Neural cell (in vitro differentiated cells): ENCODE measurements at regions not wholly inside any gene's neighbourhood (a gene's known extent, or its start where the extent isn't known, plus 50 kb on each side); places are given as distances from the start of the nearest gene placed in this dataset.
A peak's percentile ranks its signal among the peaks of the same experiment; 100 is the strongest.

Experiments
- H2AFZ ChIP-seq: fragments of 200-600, 300-800 bp; sonication (generic), shearing (Covaris generic); 2 replicates; pipeline ENCODE4 v1.6.0; 2014; ENCODE audit warnings: low read depth, mild to moderate bottlenecking, antibody characterized with exemption, low read length, moderate library complexity
- H3F3A ChIP-seq: fragments of 200-600 bp; shearing (Covaris generic); 2 replicates; pipeline ENCODE4 v1.6.1; 2016; ENCODE audit warnings: mild to moderate bottlenecking, moderate library complexity, mixed read lengths, antibody characterized with exemption, low read length; ENCODE audit not compliant: insufficient read depth, poor library complexity, severe bottlenecking
- H3K27ac ChIP-seq: fragments of 200-600, 300-800 bp; sonication (generic), shearing (Covaris generic); 2 replicates; pipeline ENCODE4 v1.5.1; 2014; ENCODE audit warnings: mild to moderate bottlenecking, low read length, moderate library complexity
- H3K27me3 ChIP-seq: fragments of 300-800, 200-600 bp; sonication (generic), shearing (Covaris generic); 2 replicates; pipeline ENCODE4 v1.6.0; 2014; ENCODE audit warnings: mild to moderate bottlenecking, low read depth, low read length, moderate library complexity; ENCODE audit not compliant: insufficient read depth
- H3K36me3 ChIP-seq: fragments of 300-800, 200-600 bp; sonication (generic), shearing (Covaris generic); 2 replicates; pipeline ENCODE4 v1.5.1; 2014; ENCODE audit warnings: mild to moderate bottlenecking, antibody characterized with exemption, low read length, moderate library complexity; ENCODE audit not compliant: insufficient read depth
- H3K4me2 ChIP-seq: fragments of 300-800, 200-600 bp; sonication (generic), shearing (Covaris generic); 2 replicates; pipeline ENCODE4 v1.6.0; 2014; ENCODE audit warnings: mild to moderate bottlenecking, low read length
- H3K4me3 ChIP-seq: fragments of 300-800, 200-600 bp; sonication (generic), shearing (Covaris generic); 2 replicates; pipeline ENCODE4 v1.5.1; 2014; ENCODE audit warnings: mild to moderate bottlenecking, low read length, moderate library complexity
- H3K79me2 ChIP-seq: fragments of 200-600 bp; shearing (Covaris generic); replicated peaks from 2 replicates; pipeline ENCODE4 v1.6.0; 2014; ENCODE audit warnings: mild to moderate bottlenecking, low read length, moderate library complexity; ENCODE audit not compliant: insufficient read depth
- H3K9ac ChIP-seq: fragments of 300-800, 200-600 bp; sonication (generic), shearing (Covaris generic); 2 replicates; pipeline ENCODE4 v1.6.1; 2016; ENCODE audit warnings: mild to moderate bottlenecking, low read length, mixed read lengths
- H3K9me2 ChIP-seq: fragments of 200-600 bp; shearing (Covaris generic); 2 replicates; pipeline ENCODE4 v1.6.1; 2016; ENCODE audit warnings: mild to moderate bottlenecking, low read length, mixed read lengths; ENCODE audit not compliant: insufficient read depth
- H3K9me3 ChIP-seq: fragments of 200-600, 300-800 bp; sonication (generic), shearing (Covaris generic); 2 replicates; pipeline ENCODE4 v1.6.1; 2016; ENCODE audit warnings: mild to moderate bottlenecking, mixed run types, low read length, moderate library complexity, mixed read lengths
- H4K20me1 ChIP-seq: fragments of 200-600 bp; shearing (Covaris generic); 2 replicates; pipeline ENCODE4 v1.6.1; 2016; ENCODE audit warnings: mild to moderate bottlenecking, mixed run types; ENCODE audit not compliant: insufficient read depth
- CTCF ChIP-seq: fragments of 450-650 bp; IDR thresholded peaks from 2 replicates; pipeline ENCODE4 v1.5.1; 2014; ENCODE audit warnings: antibody characterized with exemption, mild to moderate bottlenecking, moderate library complexity; ENCODE audit not compliant: poor library complexity, severe bottlenecking
- EP300 ChIP-seq: fragments of 450-650 bp; conservative IDR thresholded peaks from 2 replicates; pipeline ENCODE4 v1.6.1; 2014; ENCODE audit warnings: antibody characterized with exemption, mild to moderate bottlenecking, moderate library complexity; ENCODE audit not compliant: poor library complexity, severe bottlenecking
- EZH2 ChIP-seq: fragments of 200-600, 300-800 bp; shearing (Covaris generic), sonication (generic); IDR thresholded peaks from 2 replicates; pipeline ENCODE4 v1.6.1; 2014; ENCODE audit warnings: antibody characterized with exemption, low read length, borderline replicate concordance, mild to moderate bottlenecking; ENCODE audit not compliant: insufficient read depth, poor library complexity, severe bottlenecking
- MXI1 ChIP-seq: fragments of 450-650 bp; conservative IDR thresholded peaks from 2 replicates; pipeline ENCODE4 v1.6.1; 2014; ENCODE audit warnings: antibody characterized with exemption, mild to moderate bottlenecking; ENCODE audit not compliant: poor library complexity, severe bottlenecking
- POLR2AphosphoS5 ChIP-seq: IDR thresholded peaks from 2 replicates; pipeline ENCODE4 v1.6.1; 2012
- RAD21 ChIP-seq: fragments of 450-650 bp; conservative IDR thresholded peaks from 2 replicates; pipeline ENCODE4 v1.6.1; 2014; ENCODE audit warnings: antibody characterized with exemption, mild to moderate bottlenecking, moderate library complexity
- REST ChIP-seq: IDR thresholded peaks from 2 replicates; pipeline ENCODE4 v1.6.1; 2012; ENCODE audit warnings: borderline replicate concordance
- SMC3 ChIP-seq: fragments of 450-650 bp; conservative IDR thresholded peaks from 2 replicates; pipeline ENCODE4 v1.6.1; 2014; ENCODE audit warnings: antibody characterized with exemption, mild to moderate bottlenecking, moderate library complexity; ENCODE audit not compliant: poor library complexity
- TAF1 ChIP-seq: IDR thresholded peaks from 2 replicates; pipeline ENCODE4 v1.6.1; 2012; ENCODE audit warnings: low read depth

- Histone ChIP-seq H3K9ac (no peak overlapping the region), H3K9me2 (no peaks in the 10 kb centered on the region), H3K9me3 (no peaks in the 10 kb centered on the region), H3K27me3 (no peaks in the 10 kb centered on the region), H3F3A (no peaks in the 10 kb centered on the region), H2AFZ (no peak overlapping the region), H3K36me3 (no peaks in the 10 kb centered on the region), H4K20me1 (no peaks in the 10 kb centered on the region), H3K27ac (no peak overlapping the region), H3K4me3 (no peak overlapping the region), H3K4me2 (no peak overlapping the region), H3K79me2 (no peaks in the 10 kb centered on the region)
- TF ChIP-seq REST: no peak
- TF ChIP-seq EP300: peak; percentile 45
- TF ChIP-seq SMC3: no peak
- TF ChIP-seq POLR2AphosphoS5: no peak
Observed at GRCh38 chr6:68247782-68248181, 387.3 kb upstream of the ADGRB3 start.

- Histone ChIP-seq H3K9me2 (no peaks in the 10 kb centered on the region), H2AFZ (no peak overlapping the region), H3K9me3 (no peaks in the 10 kb centered on the region), H4K20me1 (no peaks in the 10 kb centered on the region), H3F3A (no peaks in the 10 kb centered on the region), H3K79me2 (no peaks in the 10 kb centered on the region), H3K4me3 (no peak overlapping the region), H3K27ac (no peak overlapping the region), H3K27me3 (no peaks in the 10 kb centered on the region), H3K9ac (no peak overlapping the region), H3K4me2 (no peak overlapping the region), H3K36me3 (no peaks in the 10 kb centered on the region)
- TF ChIP-seq RAD21: no peak
Observed at GRCh38 chr6:68240726-68241125, 394.4 kb upstream of the ADGRB3 start.

GRCh38 chr6:68239034-68239433, 396.0 kb upstream of the ADGRB3 start:
- Histone ChIP-seq H3K9ac (no peak overlapping the region), H3K4me3 (no peak overlapping the region), H3K27ac (no peak overlapping the region), H3K4me2 (no peak overlapping the region), H3F3A (no peaks in the 10 kb centered on the region), H4K20me1 (no peaks in the 10 kb centered on the region), H2AFZ (no peak overlapping the region), H3K27me3 (no peaks in the 10 kb centered on the region), H3K9me2 (no peaks in the 10 kb centered on the region), H3K36me3 (no peaks in the 10 kb centered on the region), H3K79me2 (no peaks in the 10 kb centered on the region), H3K9me3 (no peaks in the 10 kb centered on the region)
- TF ChIP-seq POLR2AphosphoS5 (no peak), RAD21 (no peak), SMC3 (no peak), REST (no peak), EP300 (no peak), CTCF (no peak), TAF1 (no peak), EZH2 (no peak), MXI1 (no peak)
